ENCODE measurements at regions not wholly inside any gene's neighbourhood (a gene's known extent, or its start where the extent isn't known, plus 50 kb on each side); places are given as distances from the start of the nearest gene placed in this dataset.

GRCh38 chr2:133949595-133949994, 304.3 kb upstream of the MGAT5 start:
- TF ChIP-seq CTCF (IDR thresholded peaks at IDR 0.05) (no peak), POLR2A (IDR thresholded peaks at IDR 0.05) (no peak)
